ENCODE measurements at regions not wholly inside any gene's neighbourhood (a gene's known extent, or its start where the extent isn't known, plus 50 kb on each side); places are given as distances from the start of the nearest gene placed in this dataset.

DNA sequence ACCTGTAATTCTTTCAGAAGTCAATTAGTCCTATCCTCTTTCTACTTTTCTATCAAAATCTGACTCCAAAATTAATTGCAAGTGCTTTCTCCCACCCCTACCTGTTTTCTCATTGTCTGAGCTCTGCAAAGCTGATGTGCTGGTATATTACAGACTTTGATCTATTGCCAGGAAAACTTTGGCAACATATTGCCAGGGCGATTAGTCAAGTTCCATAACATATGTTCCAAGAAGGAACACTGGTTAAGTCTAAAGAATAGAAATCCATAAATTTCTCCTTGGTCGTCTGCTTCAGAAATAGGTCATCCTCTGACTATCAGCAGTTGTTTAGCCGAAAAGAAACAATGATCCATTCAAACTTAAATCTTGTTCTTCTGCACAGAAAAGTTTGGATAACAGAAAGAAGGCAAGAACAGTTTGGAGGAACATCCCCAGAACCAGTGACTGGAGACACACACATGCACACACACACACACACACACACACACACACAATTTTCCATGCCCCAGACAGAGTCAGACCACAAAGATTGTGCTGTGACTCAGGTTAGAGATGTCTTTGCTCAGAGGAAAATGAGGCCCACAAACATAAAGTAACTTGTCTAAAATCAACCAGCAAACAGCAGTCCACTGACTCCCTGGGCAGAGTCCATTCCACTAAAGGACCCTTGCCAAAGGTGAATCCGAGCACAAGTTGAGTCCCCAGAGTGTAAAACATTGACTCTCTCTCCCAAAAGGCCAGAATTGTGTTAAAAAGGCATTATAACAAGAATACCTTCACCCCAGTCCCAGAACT lies 202.1 kb downstream of the DEPDC1B start:
- H2BK15ac ChIP-seq (ENCODE audit: low read depth, low read length), result no peak overlapping the region
- no peaks in the 10 kb centered on the region for H3K79me1 ChIP-seq (ENCODE audit: insufficient read depth, low read depth, low read length, poor library complexity, severe bottlenecking)
- H3K27me3 ChIP-seq (ENCODE audit: insufficient read depth, low read length), result no peaks in the 10 kb centered on the region
- no peak overlapping the region for H3K56ac ChIP-seq (ENCODE audit: insufficient read length, low read depth, low read length)
- H2BK120ac ChIP-seq (ENCODE audit: low read depth, low read length, poor library complexity, severe bottlenecking), result no peak overlapping the region
- no peak overlapping the region for H3K27ac ChIP-seq (ENCODE audit: insufficient read length, low read depth, low read length)
- Mint-ChIP-seq H3K36me3 (ENCODE audit: insufficient read depth in 1 of 3, low read depth in 3 of 3) (no peaks in the 10 kb centered on the region), H3K4me1 (peaks cover 22 to 28% of the 10 kb centered on the region in 2 experiments), H3K27me3 (ENCODE audit: low read depth) (no peaks in the 10 kb centered on the region), H3K27ac (peak overlapping the region in 2 of 3 experiments; percentile 62 to 66; a peak in 2 of 7 replicates), H3K9me3 (no peaks in the 10 kb centered on the region), H3K4me3 (no peak overlapping the region)
- TF ChIP-seq CTCF (conservative IDR thresholded peaks at IDR 0.05), result no peak
- no peak overlapping the region for H3K14ac ChIP-seq (ENCODE audit: insufficient read depth, low read length)
- no peak for DNase-seq
- no peaks in the 10 kb centered on the region for H4K20me1 ChIP-seq (ENCODE audit: control insufficient read depth, insufficient read depth, insufficient read length)
- no peak overlapping the region for H3T11ph ChIP-seq (ENCODE audit: low read length)
- no peak overlapping the region for H4K5ac ChIP-seq (ENCODE audit: insufficient read length, low read depth, low read length)
- no peaks in the 10 kb centered on the region for H3K79me2 ChIP-seq (ENCODE audit: insufficient read depth, low read length)
- H3K18ac ChIP-seq (ENCODE audit: insufficient read length, low read depth, low read length), result no peak overlapping the region
- no peak overlapping the region for H2AK5ac ChIP-seq (ENCODE audit: insufficient read length, low read length)
- no CpG with 5 or more reads among the region's 4 CpGs for WGBS (ENCODE audit: extremely low coverage, insufficient read length, low lambda C conversion rate)
- H3K4ac ChIP-seq (ENCODE audit: low read depth, low read length), result no peak overlapping the region
- no peak overlapping the region for H2BK12ac ChIP-seq (ENCODE audit: insufficient read length, low read depth, low read length)
- H2BK5ac ChIP-seq (ENCODE audit: insufficient read length, low read length), result no peak overlapping the region
- no peak overlapping the region for H3K23ac ChIP-seq (ENCODE audit: insufficient read length, low read depth, low read length)
- H4K8ac ChIP-seq (replicated peaks; ENCODE audit: insufficient read length, low read depth, low read length), result no peak overlapping the region
- H3K4me2 ChIP-seq (ENCODE audit: insufficient read depth, insufficient read length, low read length), result no peak overlapping the region
- H2BK20ac ChIP-seq (ENCODE audit: low read depth, low read length, poor library complexity, severe bottlenecking), result no peak overlapping the region
- H3K9ac ChIP-seq (ENCODE audit: extremely low read depth, insufficient read length, low read length), result no peak overlapping the region
- H3K4me1 ChIP-seq (ENCODE audit: insufficient read depth, low read length), result no peaks in the 10 kb centered on the region; the same call in 1 of the 2 replicates
- H3K23me2 ChIP-seq (ENCODE audit: insufficient read length, low read depth, low read length, poor library complexity, severe bottlenecking), result no peaks in the 10 kb centered on the region
- no peaks in the 10 kb centered on the region for H3K9me3 ChIP-seq (ENCODE audit: control insufficient read depth, low read depth, low read length)
- no peak overlapping the region for H4K91ac ChIP-seq (ENCODE audit: insufficient read length, low read depth, low read length)
- H2AFZ ChIP-seq (ENCODE audit: low read length), result no peak overlapping the region

All from H9 (cell line).